GM18858 (cell line): ENCODE measurements at regions not wholly inside any gene's neighbourhood (a gene's known extent, or its start where the extent isn't known, plus 50 kb on each side); places are given as distances from the start of the nearest gene placed in this dataset.
A peak's percentile ranks its signal among the peaks of the same experiment; 100 is the strongest.
"Not testable (repeated sequence)": the region's sequence is repeated elsewhere in the genome, so short reads cannot be mapped to it uniquely, and the experiment has no call there.

Experiments used
- ATAC-seq: cut with Tn5 transposase; IDR thresholded peaks from one replicate; pipeline ENCODE4 v1.9.1; 2021; ENCODE audit not compliant: unreplicated experiment

DNA sequence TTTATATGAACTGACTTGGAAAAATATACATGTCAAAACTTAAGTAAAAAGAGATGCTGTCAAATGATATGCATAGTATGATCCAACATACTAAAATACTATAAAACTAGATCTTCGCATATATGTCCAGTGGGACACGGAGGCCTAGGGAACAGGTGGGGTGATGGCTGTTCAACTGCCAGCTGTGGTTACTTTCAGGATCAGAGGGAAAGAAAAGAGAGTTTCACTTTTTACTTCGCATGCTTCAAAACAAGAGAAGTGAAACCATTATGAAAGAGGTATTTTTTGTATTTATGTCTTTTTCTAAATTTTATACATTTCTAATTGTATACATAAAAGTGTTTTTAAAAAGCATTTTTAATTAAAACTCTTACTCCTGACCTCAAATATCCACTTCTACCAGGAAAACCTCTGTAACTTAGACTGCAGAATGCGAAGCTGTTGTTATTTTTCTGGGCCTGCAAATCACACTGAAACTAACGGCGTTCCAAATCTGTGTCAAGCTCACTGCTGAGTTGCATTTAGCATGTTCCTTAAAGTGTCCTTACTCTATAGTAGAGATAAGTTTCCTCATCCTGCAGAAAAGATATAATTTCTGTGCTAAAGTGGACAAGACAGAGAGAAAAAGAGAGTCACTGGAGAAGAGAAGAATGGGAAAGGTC lies 97.8 kb upstream of the SLC35G4 start:
- peak; percentile 74 for ATAC-seq

DNA sequence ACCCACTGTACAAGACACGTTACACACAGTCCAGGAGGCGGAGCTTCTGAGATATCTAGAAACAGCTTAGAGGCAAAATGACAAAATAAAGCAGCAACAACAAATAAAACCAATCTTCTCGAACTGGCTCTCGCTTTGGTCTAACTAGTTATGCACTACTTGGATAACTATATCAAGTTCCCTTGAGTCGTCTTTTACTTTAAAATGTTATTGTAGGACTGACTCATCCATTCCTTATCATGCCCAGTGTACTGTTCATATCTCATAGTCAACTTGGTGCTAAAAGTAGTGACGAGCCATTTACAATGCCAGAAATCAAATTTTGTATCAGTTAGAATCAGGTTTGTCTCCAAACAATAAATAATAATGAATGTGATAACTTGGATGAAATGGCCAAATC lies 102.5 kb upstream of the SLC35G4 start:
- no peak for ATAC-seq

GRCh38 chr18:11505993-11506392 lies 103.4 kb upstream of the SLC35G4 start:
- ATAC-seq: no peak

GRCh38 chr18:11504962-11505361 lies 104.4 kb upstream of the SLC35G4 start:
- ATAC-seq: no peak

DNA sequence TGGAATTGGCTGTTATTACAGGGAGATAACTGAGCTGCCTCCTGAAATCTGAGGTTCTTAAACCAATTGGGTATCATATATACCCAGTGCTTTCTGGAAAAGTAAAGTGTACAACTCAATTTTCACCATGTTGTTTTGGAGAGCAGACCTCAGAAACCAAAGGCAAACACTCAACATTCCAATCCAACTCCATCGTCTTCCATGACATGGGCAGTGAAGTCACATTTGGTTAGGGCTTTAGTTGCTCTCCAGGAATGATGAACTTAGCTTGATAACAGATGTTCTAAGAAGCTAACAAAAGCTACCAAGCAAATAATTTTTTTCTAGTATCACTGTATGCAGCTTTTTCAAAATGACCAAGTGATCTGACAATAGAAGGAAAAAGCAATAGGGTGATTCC lies 107.0 kb upstream of the SLC35G4 start:
- no peak for ATAC-seq

GRCh38 chr18:11501352-11501751 lies 108.0 kb upstream of the SLC35G4 start:
- ATAC-seq: no peak

DNA sequence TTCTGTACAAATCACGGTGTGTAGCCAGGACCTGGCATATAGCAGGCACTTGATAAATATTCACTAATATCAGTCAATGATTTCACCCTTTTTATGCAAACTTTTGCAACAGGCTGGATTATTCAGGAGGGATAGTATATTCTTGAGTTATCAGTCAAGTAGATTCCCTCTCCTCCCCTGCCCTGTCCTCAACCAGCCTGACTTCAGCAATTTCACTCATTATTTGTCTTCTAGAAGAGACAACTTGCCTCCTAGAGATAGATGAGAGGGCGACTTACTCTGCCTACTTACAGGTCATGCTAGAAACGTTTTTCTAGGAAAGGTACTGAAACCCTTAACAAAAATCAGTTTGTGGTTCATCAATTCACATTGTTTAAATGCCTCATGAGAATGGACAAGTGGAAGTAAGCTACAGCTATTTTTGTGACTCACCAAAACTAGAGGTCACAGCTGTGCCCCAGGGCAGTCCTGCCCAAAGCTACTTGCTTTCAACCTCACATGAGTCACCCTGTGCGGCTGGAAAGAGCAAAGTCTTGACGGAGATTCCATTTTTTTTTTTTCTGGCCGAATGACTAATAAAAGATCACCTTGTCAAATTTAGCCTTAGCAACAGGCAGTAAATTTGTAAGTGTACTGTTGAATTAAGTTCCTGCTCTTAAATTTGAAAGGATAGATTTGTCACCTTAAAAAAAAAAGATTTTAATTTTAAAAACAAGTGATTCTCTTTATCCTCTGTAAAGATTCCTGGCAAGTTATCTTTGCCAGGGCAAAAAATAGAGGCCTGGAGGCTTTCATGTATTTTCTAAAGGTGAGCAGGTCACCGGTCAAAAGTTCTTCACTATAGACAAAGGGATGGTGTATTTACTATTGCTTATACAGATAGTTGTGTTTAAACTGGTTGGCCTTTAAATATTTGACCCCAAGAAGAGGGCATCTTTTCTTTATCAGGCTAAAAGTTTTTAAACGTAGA lies 109.0 kb upstream of the SLC35G4 start:
- ATAC-seq: peak; percentile 72

DNA sequence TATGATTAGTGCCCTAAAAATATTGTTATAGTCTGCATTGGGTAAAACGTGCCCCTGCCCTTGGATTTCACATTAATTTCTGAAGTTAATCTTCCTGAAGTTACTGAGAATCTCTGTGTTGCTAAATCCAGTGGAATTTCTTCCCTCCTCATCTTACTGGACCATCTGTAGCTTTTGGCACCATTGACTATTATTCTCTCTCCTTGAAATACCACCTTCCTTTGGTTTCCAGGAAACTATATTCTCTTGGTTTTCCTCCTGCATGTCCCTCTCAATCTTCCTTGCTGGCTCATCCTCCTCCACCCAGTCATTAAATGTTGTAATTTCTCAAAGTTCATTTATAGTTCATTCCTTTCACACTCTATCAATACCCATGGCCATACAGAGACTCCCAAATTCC lies 110.6 kb upstream of the SLC35G4 start:
- ATAC-seq: no peak

DNA sequence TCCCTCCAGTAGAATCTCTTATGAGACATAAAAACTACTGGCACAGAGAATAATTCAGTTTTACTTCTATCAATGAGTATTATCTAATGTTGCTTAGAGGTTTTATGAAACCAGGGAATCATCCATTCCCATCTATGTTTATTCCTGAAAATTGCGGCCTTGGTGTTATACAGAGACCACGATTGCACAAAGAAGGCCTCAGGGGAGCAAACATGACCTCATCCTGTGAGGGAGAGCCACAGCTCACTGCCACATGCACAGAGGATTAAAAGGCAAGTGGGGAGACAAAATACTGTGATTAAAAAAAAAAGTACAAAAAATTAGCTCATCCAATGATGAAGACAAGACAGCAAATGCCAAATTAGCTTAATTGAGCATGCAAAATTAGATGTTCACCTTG lies 111.8 kb upstream of the SLC35G4 start:
- no peak for ATAC-seq

DNA sequence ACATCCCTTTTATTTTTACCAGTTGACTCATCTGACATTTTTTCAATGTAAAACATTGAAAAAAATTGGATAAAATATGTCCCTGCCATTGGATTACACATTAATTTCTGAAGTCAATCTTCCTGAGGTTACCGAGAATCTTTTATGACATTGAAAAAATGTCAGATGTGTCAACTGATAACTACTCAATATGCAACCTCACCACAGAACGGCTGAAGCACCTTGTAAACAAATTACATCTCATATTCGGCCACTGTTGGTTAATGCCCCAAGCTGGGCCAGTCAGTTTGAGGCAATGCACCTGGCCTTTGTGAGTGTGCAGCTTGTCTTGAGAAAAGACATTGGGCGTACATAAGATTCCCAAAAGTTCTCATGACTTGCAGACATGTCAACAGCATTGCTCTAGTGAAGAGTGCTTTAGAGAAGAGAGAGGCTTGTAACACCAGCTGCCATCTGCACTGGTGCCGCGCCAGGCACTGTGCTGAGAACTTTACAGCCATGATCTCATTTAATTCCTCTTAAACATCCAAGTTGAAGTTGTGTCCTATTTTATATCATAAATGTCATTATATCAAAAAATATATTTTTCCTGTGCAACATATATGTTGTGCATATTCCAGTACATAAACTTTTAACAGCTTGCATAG lies 112.7 kb upstream of the SLC35G4 start:
- ATAC-seq: no peak

DNA sequence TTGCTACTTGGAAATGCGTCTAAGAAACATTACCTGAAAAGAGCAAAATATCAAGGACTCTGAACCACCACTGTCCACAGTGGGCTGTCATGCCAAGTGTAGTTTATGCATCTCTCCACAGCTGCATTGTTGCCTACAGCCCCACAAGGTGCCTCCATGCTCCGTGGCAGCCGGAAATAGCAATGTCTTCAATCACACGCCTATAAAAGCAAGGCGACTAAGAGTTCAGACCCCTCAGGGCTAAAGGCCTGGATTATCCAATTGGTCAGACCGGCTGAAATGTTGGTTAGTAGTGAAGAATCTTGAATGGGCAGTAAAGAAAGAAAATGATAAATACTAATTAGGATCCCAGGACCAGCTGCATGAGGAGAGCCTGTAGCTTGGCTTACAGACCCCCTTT lies 114.0 kb upstream of the SLC35G4 start:
- ATAC-seq: no peak

GRCh38 chr18:11494107-11494506 lies 115.3 kb upstream of the SLC35G4 start:
- no peak for ATAC-seq

- ATAC-seq: no peak
These were observed 120.0 kb upstream of the SLC35G4 start for GRCh38 chr18:11489266-11489899.

DNA sequence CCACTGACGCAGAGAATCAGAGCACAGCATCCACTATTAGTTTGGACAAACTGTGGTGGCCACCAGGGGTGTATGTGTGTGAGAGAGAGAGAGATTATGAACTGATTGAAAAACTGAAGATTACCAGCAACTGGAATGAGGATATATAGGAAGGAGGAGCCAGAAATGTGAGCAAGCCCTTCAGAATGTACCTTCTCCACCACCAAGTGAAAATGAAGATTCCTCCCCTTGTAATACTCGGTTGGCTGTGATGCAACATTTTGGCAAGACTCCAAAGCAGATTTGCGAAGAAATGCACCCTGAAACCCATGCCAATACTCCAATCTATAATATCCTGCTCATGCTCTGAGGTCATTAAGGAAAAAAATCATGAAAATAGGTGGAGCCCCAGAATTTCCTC lies 121.2 kb upstream of the SLC35G4 start:
- ATAC-seq: no peak

- ATAC-seq: no peak
These were observed 122.0 kb upstream of the SLC35G4 start for GRCh38 chr18:11487390-11487789.

DNA sequence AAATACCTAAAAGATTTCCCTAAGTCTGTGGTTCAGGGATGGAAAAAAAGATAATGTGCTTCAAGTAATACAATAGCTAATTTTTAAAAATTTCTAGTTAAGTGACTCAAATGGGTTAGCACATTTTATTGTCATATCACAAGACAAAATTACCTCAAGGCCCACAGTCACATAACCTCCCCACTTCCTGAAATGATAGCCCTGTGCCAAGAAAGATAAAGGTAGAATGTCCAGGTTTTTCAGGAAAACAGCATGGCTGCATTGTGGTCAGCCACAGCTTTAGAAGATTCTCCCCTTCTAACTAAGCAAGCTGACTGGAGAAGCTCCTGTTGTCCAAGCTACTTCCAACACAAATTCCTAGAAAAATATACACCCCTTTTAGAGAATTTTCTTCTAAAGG lies 127.1 kb upstream of the SLC35G4 start:
- ATAC-seq: no peak

GRCh38 chr18:11480692-11481091 lies 128.7 kb upstream of the SLC35G4 start:
- ATAC-seq: no peak

- ATAC-seq: not testable (repeated sequence)
These were observed 130.4 kb upstream of the SLC35G4 start for GRCh38 chr18:11479031-11479430.

- ATAC-seq: no peak
These were observed 138.5 kb upstream of the SLC35G4 start for GRCh38 chr18:11470941-11471340.

DNA sequence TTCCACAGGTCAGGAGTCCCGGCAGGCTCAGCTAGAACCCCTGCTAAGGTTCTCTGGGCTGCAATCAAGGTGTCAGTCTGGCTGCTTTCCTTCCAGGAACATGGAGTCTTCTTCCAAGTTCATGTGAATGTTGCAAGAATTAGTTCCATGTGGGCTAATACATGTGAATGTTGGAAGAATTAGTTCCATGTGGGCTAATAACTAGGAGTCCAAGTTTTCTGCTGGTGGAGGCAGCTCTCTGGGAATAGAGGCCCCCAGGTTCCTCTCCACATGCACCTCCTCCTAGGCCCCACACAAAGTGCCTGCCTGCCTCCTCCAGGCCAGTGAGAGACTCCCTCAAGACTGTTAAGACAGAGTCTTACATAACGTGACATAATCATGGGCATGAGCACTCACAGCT lies 140.8 kb upstream of the SLC35G4 start:
- ATAC-seq: no peak

- no peak for ATAC-seq
These were observed 141.3 kb upstream of the SLC35G4 start for GRCh38 chr18:11468120-11468519.
